ENCODE measurements at regions not wholly inside any gene's neighbourhood (a gene's known extent, or its start where the extent isn't known, plus 50 kb on each side); places are given as distances from the start of the nearest gene placed in this dataset.

DNA sequence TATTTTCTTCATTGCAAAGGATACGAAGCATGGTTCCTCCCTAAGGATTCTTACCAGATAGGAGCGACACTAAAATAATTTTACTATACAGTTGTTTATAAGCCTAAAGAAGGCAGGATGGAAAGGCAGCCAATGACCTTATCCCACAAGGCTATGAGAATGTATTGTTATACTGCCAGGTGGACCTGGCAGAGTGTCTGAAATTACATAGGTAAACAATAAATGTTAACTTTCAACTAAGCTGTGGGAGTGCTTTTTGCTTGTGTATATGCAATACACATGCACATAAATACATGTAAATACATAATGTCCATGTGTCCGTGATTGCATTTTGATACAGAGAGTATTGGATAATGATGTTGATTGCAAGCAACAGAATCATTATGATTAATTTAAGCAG, 850.6 kb downstream of the CENPC start:
- DNase-seq (ENCODE audit: low read depth in 2 of 2) = no peak

DNA sequence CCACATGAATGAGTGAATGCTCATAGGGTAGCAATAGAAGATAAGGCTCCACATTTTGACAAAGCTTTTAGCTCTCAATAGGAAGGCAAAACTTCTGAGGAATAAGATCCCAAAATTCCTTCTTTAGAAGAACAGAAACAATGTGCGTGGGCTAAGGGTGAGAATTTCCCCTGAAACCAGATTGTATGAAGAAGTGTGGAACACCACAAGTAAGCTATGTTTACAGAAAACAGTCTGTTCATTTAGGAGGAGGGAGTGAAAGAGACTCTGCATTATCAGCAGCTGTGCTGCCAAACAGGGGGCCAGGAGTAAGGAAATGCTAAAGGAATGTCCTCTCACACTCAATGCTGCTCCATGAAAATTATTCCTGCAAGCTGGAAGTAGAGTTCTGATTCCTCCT, 851.6 kb downstream of the CENPC start:
- DNase-seq (ENCODE audit: low read depth in 2 of 2) = no peak

- no peak for DNase-seq (ENCODE audit: low read depth in 2 of 2)
These were observed 854.2 kb downstream of the CENPC start for GRCh38 chr4:66691101-66691500.

DNA sequence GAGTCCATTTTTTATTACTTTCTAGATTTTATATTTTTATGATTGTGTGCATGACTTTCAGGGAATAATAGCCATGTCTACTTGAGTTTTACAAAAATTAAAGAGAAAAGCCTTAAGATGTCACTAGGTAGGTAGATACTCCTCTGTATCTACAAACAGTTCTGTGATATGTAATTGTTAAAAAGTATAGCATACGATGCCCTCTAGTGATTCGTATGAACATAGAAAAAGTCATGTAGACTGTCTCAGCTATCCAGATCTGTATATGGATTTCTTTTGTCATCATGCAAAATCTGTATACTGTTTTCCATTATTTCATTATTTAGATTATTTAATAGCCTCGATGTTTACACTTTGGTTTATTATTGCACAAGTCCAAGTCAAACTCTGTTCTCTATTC, 856.6 kb downstream of the CENPC start:
- DNase-seq (ENCODE audit: low read depth in 2 of 2) = no peak

- DNase-seq (ENCODE audit: low read depth in 2 of 2) = no peak
These were observed 857.8 kb downstream of the CENPC start for GRCh38 chr4:66687459-66687858.

GRCh38 chr4:66681962-66682361, 863.3 kb downstream of the CENPC start:
- no peak for DNase-seq (ENCODE audit: low read depth in 2 of 2)

- DNase-seq (ENCODE audit: low read depth in 2 of 2) = no peak
These were observed 878.1 kb downstream of the CENPC start for GRCh38 chr4:66667249-66667648.

GRCh38 chr4:66662620-66663019, 882.7 kb downstream of the CENPC start:
- DNase-seq (ENCODE audit: low read depth in 2 of 2) = no peak

DNA sequence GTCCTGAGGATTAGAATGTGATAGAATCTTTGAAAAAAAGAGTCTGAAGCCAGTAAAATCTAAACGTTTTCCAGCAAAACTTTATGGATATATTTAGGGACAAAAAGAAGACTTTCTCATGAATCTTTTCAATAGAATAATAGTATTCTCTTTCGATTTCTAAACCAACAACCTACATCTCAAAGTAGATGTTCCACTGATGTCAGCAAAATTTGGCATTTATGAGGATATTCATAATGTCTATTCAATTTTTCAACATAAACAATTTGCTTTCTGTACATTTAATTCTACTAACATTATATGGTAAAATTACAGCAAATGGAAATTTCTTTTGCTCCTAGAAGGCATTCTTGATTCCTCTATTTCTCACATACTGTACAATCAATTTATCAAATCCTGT, 886.5 kb downstream of the CENPC start:
- no peak for DNase-seq (ENCODE audit: low read depth in 2 of 2)

GRCh38 chr4:66655505-66655904, 889.8 kb downstream of the CENPC start:
- DNase-seq (ENCODE audit: low read depth in 2 of 2) = no peak

DNA sequence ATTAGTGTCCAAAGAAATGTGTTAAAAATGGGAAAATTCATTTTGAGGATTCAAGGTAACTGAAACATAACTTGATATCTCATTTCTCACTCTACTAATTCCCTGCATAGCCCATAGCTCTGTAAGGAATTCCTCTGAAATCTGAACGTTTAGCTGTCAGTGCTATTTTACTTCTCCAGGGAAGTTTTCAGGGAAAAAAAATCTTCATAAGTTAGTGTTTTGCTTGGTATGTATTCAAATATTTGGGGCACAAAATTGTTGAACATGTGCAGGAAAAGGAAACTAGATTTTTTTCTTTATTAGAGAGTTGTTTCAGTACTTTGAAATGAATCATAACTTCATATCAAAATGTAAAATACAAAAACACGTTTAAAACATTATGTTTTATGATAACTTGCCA, 891.4 kb downstream of the CENPC start:
- no peak for DNase-seq (ENCODE audit: low read depth in 2 of 2)

- DNase-seq (ENCODE audit: low read depth in 2 of 2) = no peak
These were observed 896.1 kb downstream of the CENPC start for GRCh38 chr4:66649236-66649635.

DNA sequence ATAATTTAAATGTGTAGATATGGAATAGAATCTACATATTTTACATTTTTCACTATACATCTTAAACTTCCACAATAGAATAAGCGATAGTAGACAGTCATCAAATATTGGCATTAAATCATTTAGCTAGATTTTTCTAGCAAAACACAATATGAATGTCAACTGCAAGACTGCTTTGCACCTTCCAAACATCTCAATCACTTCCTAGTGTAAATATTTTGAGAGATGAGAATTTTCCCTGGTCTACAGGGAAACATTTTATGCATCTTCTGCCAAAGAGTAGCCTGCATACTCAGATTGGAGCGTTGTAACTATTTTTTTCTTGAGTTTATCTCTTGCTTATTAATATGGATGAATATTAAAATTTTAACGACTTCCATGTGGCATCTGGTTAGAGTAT, 897.4 kb downstream of the CENPC start:
- DNase-seq (ENCODE audit: low read depth in 2 of 2) = no peak

DNA sequence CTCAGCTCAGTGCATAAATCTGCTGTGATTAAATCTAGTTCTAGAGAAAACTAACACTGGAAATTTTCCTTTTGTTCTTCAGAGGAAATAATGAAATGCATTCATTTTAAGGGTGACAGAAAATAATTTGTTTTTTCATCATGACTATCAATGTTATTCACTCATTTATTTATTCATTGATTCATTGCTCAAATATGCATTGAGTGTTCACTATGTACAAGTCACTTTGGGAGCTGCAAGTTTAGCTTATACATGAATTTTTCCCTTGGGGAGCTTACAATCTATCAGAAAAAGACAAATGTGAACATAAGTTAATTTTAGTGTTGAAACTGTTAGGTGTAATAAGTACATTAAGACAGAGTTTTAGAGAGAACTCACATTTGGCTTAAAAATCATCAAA, 897.8 kb downstream of the CENPC start:
- DNase-seq (ENCODE audit: low read depth in 2 of 2) = no peak

- DNase-seq (ENCODE audit: low read depth in 2 of 2) = no peak
These were observed 904.9 kb downstream of the CENPC start for GRCh38 chr4:66640233-66640990.

DNA sequence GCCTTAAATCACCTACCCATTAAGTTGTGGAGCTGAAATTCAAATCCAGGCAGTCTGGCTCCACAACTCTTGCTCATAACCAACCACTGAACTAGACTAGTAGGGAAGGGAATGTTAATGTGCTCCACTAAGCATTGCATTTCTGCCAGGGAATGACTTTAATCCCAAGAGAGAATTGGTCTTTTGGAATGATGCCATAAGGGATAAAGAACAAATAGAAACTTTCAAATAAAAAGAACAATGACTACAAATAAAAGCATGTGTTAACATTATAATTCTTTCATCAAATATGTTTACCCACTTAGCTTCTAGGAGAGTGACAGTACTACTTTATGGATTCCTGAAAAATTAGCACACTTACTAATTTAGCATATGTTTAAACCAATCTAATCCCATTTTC, 905.9 kb downstream of the CENPC start:
- DNase-seq (ENCODE audit: low read depth in 2 of 2) = no peak

GRCh38 chr4:66636349-66636748, 909.0 kb downstream of the CENPC start:
- DNase-seq (ENCODE audit: low read depth in 2 of 2) = no peak

DNA sequence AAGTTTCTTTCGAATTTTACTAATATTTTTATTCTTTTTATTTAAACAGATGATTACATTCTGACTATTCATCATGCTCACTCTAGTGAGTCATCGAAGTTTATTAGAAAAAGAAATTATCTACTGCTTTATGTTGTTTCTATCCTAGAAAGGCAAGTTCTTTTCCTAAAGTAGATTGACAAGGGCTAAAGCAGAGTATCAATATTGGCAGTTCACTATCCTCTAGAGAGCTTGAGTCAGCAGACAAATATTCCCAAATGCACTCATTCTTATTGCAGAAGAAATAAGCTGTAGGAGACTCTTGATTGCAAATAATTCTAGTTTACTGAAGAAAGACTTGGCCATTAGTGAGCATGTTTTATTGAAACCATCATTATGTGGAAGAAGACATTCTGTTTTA, 911.8 kb downstream of the CENPC start:
- no peak for DNase-seq (ENCODE audit: low read depth in 2 of 2)

DNA sequence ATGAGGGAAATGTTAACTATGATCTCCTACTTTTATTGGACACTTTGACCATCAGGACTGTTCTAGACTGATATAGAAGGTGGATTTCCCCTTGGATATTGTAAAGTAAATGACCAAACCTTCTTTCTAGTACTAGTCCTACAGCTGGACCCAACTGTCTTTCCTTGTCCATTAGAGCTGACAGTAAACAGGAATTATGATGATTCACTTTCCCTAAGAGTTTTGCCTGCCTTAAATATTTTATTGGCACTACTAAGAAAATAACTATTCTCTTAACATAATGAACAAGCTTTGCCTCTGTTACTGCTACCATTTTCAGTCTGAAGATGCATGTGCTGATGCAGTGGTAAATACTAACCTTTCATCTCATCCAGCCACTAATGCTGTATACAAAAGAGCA, 915.4 kb downstream of the CENPC start:
- no peak for DNase-seq (ENCODE audit: low read depth in 2 of 2)

- no peak for DNase-seq (ENCODE audit: low read depth in 2 of 2)
These were observed 917.2 kb downstream of the CENPC start for GRCh38 chr4:66628146-66628545.

GRCh38 chr4:66625480-66625879, 919.8 kb downstream of the CENPC start:
- DNase-seq (ENCODE audit: low read depth in 2 of 2) = no peak

GRCh38 chr4:66613591-66613990, 931.7 kb downstream of the CENPC start:
- no peak for DNase-seq (ENCODE audit: low read depth in 2 of 2)

- DNase-seq (ENCODE audit: low read depth in 2 of 2) = no peak
These were observed 936.3 kb downstream of the CENPC start for GRCh38 chr4:66609014-66609413.

DNA sequence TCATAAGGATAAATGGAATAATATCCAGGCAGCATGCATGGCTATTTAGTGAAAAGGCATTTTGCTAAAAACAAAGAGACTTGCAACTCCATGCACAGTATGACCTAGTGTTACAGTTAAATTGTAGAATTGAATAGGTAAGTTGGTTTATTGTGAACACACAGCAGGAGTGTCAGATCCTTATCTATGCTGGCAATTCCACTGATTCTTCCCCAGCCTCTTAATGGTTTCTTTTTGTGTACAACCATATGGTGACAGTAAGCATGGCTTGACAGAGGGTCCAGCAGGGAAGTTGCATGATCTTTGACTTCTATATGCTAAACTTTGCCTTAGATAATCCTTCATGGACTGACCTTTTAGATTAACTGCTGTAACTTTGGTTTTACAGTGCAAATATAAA, 936.6 kb upstream of the EPHA5 start:
- DNase-seq (ENCODE audit: low read depth in 2 of 2) = no peak
